Uterus (tissue), 2 donors: ENCODE measurements at regions not wholly inside any gene's neighbourhood (a gene's known extent, or its start where the extent isn't known, plus 50 kb on each side); places are given as distances from the start of the nearest gene placed in this dataset.

ENCODE experiments used
- CTCF ChIP-seq, 4 experiments: fragments of 200-600 bp in 2 of 4; fragments of 450-650 bp in 2 of 4; sonication (generic) in 2 of 4; IDR thresholded peaks; one replicate each; pipeline ENCODE4 v1.5.1; 2016 to 2019; ENCODE audit warnings: antibody characterized with exemption in 4 of 4, mild to moderate bottlenecking in 2 of 4, moderate library complexity in 1 of 4
- POLR2A ChIP-seq, 2 donors: fragments of 450-650 bp; IDR thresholded peaks; one replicate each; pipeline ENCODE4 v1.6.1; 2016; ENCODE audit warnings: antibody characterized with exemption in 2 of 2, mild to moderate bottlenecking in 1 of 2, moderate library complexity in 1 of 2

GRCh38 chr4:42267724-42268123 lies 115.3 kb upstream of the BEND4 start:
- no peak for TF ChIP-seq CTCF (IDR thresholded peaks at IDR 0.05)
- no peak for TF ChIP-seq POLR2A (IDR thresholded peaks at IDR 0.05)
